ENCODE measurements at regions not wholly inside any gene's neighbourhood (a gene's known extent, or its start where the extent isn't known, plus 50 kb on each side); places are given as distances from the start of the nearest gene placed in this dataset.

DNA sequence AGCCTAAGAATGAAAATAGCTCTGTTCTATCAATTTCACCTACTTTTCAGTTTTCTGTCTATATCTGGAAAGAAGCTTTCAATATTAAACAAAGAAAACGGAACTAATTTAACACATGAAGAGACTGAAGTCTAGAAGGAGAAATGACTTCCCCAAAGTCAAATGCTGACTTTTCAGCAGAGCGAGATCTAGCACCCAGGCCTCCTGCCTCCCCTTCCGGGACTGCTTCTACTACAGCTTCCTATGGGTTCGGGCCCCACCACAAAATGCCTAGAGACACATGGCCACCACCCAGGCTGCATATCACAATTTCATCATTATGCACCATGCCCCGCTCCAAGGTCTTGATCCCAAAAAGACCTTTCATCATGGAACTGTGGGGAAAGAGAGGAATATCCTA, 104.5 kb downstream of the SST start (continued):
- TF ChIP-seq RFX5 (IDR thresholded peaks at IDR 0.05; ENCODE audit: borderline replicate concordance, low read depth, low read length) (no peak), NANOG (IDR thresholded peaks at IDR 0.05; ENCODE audit: insufficient read depth, low read depth, low read length, poor library complexity, severe bottlenecking) (no peak), SIX5 (IDR thresholded peaks at IDR 0.05; ENCODE audit: low read depth, low read length) (no peak), CREB1 (IDR thresholded peaks at IDR 0.05) (no peak)

Measured in H1 (cell line).